NCI-H82 (cell line): ENCODE measurements at regions not wholly inside any gene's neighbourhood (a gene's known extent, or its start where the extent isn't known, plus 50 kb on each side); places are given as distances from the start of the nearest gene placed in this dataset.

Source experiments
- DNase-seq: peaks from one replicate; lab custom pipeline; 2025; lab: John Stamatoyannopoulos, UW

GRCh38 chr22:48207919-48208535, 1445.6 kb downstream of the TBC1D22A start:
- DNase-seq = no peak

- DNase-seq = no peak
Observed at GRCh38 chr22:48205790-48206189, 1443.3 kb downstream of the TBC1D22A start.

GRCh38 chr22:48205161-48205560, 1442.7 kb downstream of the TBC1D22A start:
- no peak for DNase-seq

- DNase-seq = no peak
Observed at GRCh38 chr22:48204296-48204695, 1441.8 kb downstream of the TBC1D22A start.

GRCh38 chr22:48199667-48200066, 1437.2 kb downstream of the TBC1D22A start:
- no peak for DNase-seq

GRCh38 chr22:48198489-48199459, 1436.3 kb downstream of the TBC1D22A start:
- no peak for DNase-seq

- no peak for DNase-seq
Observed at GRCh38 chr22:48197189-48197690, 1434.8 kb downstream of the TBC1D22A start.

GRCh38 chr22:48192920-48193319, 1430.5 kb downstream of the TBC1D22A start:
- DNase-seq = no peak

GRCh38 chr22:48192071-48192470, 1429.6 kb downstream of the TBC1D22A start:
- no peak for DNase-seq

GRCh38 chr22:48188231-48188721, 1425.8 kb downstream of the TBC1D22A start:
- no peak for DNase-seq

GRCh38 chr22:48187356-48187755, 1424.9 kb downstream of the TBC1D22A start:
- DNase-seq = no peak

- DNase-seq = no peak
Observed at GRCh38 chr22:48186146-48186790, 1423.8 kb downstream of the TBC1D22A start.

GRCh38 chr22:48185071-48186055, 1422.9 kb downstream of the TBC1D22A start:
- DNase-seq = no peak

- no peak for DNase-seq
Observed at GRCh38 chr22:48182846-48183805, 1420.7 kb downstream of the TBC1D22A start.

- DNase-seq = no peak
Observed at GRCh38 chr22:48182031-48182430, 1419.6 kb downstream of the TBC1D22A start.

- DNase-seq = no peak
Observed at GRCh38 chr22:48181263-48181955, 1419.0 kb downstream of the TBC1D22A start.

GRCh38 chr22:48180631-48181030, 1418.2 kb downstream of the TBC1D22A start:
- DNase-seq = no peak

- DNase-seq = no peak
Observed at GRCh38 chr22:48179571-48180546, 1417.4 kb downstream of the TBC1D22A start.
